ENCODE measurements at regions not wholly inside any gene's neighbourhood (a gene's known extent, or its start where the extent isn't known, plus 50 kb on each side); places are given as distances from the start of the nearest gene placed in this dataset.
"Not testable (repeated sequence)": the region's sequence is repeated elsewhere in the genome, so short reads cannot be mapped to it uniquely, and the experiment has no call there.

DNA sequence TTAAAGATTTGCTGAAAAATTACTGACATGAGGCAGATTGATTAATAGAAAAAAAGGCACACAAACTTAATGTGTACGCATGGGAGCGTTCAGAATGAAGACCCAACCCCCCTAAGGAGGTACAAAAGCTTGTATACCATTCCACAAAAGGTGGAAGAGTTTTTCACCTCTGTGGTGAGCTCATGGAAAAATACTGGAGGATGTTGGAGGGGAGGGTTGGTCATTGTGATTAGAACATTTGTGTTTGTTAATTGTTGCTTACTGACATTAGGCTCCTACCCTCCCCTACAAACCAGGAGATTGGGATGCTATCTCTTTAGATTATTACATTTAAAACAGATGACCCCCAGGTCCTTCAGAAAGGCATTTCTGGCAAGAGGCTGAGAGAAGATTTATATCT is 1973.3 kb downstream of the OLFM4 start:
- no peak for DNase-seq (ENCODE audit: low read depth)

DNA sequence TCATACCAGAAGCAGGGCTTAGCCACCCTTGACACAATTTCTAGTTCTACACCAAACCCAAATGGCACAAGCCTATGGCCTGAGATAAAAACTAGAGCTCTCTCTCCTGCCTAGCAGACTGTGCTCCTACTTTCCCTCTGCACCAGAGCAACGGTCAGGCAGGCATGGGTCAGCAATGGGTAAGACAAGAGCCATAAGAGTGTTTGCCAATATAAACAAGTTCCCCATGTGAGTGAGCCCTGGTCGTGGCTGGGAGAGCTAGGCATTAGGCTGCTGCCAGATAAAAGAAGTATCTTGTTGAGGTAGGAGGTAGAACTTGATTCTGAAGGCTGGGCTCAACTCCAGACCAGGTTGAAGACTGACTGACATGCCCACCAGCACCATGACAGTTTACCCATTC is 1979.1 kb downstream of the OLFM4 start:
- DNase-seq (ENCODE audit: low read depth), result no peak

DNA sequence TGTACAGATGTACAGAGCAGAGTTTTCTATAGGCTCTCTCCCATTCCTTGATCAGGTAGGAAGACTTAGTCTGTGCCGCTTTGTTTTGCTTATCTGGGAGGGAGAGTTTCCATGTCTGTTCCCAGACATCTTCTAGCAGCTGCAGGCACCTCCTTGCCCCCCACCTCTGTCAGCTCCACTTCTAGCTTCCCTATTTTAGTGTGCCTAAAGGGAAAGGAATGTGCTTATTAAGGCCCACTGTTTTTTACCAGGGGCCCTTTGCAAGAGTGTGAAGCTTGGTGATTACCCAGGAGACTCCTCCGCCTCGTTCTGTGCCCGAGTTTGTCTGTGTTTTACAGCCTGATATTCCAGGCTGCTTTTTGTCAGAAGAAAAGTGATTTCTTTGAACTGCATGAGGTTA is 1984.4 kb downstream of the OLFM4 start:
- DNase-seq (ENCODE audit: low read depth), result no peak

GRCh38 chr13:55029280-55029679 is 2000.7 kb downstream of the OLFM4 start:
- no peak for DNase-seq (ENCODE audit: low read depth)

- no peak for DNase-seq (ENCODE audit: low read depth)
Measured at GRCh38 chr13:55038230-55038629, 2009.6 kb downstream of the OLFM4 start.

- not testable (repeated sequence) for DNase-seq (ENCODE audit: low read depth)
Measured at GRCh38 chr13:55053891-55054550, 2025.4 kb downstream of the OLFM4 start.

GRCh38 chr13:55055666-55056065 is 2027.1 kb downstream of the OLFM4 start:
- not testable (repeated sequence) for DNase-seq (ENCODE audit: low read depth)

- no peak for DNase-seq (ENCODE audit: low read depth)
Measured at GRCh38 chr13:55062662-55063061, 2034.0 kb downstream of the OLFM4 start.

GRCh38 chr13:55067946-55068345 is 2039.3 kb downstream of the OLFM4 start:
- no peak for DNase-seq (ENCODE audit: low read depth)

GRCh38 chr13:55069746-55070145 is 2041.1 kb downstream of the OLFM4 start:
- no peak for DNase-seq (ENCODE audit: low read depth)

GRCh38 chr13:55073000-55073399 is 2044.4 kb downstream of the OLFM4 start:
- no peak for DNase-seq (ENCODE audit: low read depth)

GRCh38 chr13:55084630-55085029 is 2056.0 kb downstream of the OLFM4 start:
- DNase-seq (ENCODE audit: low read depth), result no peak

- DNase-seq (ENCODE audit: low read depth), result no peak
Measured at GRCh38 chr13:55087085-55087484, 2053.6 kb upstream of the PRR20A start.

DNA sequence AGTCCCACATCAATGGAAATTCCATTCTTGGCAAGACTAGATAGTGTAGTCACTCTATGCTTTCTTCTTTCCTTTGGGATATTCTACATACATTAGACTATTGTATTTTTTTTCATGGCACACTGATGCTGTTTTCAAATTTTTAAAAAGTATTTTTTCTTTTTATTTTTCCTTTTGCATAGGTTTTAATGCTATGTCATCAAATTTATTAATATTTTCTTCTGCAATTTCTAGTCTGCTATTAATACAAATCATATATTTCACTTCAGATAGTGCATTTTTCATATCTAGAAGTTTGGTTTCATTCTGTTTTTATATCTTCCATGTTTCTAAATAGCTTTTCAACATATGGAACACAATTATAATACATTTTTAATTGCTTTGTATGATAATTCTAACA is 2050.1 kb upstream of the PRR20A start:
- no peak for DNase-seq (ENCODE audit: low read depth)

- DNase-seq (ENCODE audit: low read depth), result no peak
Measured at GRCh38 chr13:55091172-55091571, 2049.5 kb upstream of the PRR20A start.

DNA sequence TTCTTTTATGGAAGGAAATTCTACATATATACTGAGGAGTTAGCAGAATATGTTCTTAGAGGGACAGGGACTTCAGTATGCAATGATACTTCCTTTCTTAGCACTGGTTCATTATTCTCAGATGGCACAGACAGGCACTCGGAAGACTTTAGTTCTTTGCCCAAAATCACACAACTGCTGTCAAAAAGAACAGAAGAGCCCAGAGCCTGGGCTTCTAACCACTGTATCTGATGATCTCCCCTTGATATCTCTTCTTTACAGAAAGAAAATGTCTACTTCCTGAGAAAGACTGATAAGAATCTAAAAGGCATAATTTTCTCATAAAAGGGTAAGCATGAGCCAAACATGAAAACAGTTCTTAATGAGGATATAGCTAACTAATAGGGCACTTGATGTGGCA is 2034.2 kb upstream of the PRR20A start:
- DNase-seq (ENCODE audit: low read depth), result no peak

DNA sequence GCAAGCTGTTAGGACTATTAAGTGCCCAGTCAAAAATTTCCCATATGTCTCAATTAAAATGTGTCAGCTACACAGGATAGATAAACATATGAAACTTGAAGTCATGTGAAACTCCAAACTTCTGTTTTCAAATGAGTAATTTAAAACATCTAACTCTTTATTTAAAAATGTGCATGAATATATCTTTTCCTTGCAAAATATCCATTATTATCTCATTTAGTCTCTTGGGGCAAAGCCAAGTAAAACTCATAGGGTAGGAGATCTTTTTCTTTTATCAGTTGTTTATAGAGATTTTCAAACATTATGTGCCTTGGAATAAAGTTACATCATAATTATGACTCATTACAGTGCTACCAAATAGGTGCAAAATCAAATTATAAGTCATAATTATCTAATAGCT is 2020.1 kb upstream of the PRR20A start:
- DNase-seq (ENCODE audit: low read depth), result no peak

DNA sequence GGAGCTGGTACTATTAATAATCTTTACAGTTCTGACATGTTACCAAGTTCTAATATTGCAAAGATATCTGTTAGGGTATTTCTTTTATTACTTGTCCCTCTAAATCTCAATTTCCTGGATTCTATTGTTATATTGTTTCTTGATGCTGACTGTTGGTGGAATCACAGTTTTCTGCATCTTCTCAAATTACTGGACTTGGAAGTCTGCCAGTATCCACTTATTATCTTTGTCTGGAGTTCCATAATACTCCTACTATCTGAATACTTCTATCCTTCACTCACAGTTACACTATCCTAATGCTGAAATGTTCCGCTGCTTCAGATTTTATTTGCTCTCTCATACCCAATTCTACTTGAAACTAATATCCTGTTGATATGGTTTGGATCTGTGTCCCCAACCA is 1985.7 kb upstream of the PRR20A start:
- DNase-seq (ENCODE audit: low read depth), result no peak

DNA sequence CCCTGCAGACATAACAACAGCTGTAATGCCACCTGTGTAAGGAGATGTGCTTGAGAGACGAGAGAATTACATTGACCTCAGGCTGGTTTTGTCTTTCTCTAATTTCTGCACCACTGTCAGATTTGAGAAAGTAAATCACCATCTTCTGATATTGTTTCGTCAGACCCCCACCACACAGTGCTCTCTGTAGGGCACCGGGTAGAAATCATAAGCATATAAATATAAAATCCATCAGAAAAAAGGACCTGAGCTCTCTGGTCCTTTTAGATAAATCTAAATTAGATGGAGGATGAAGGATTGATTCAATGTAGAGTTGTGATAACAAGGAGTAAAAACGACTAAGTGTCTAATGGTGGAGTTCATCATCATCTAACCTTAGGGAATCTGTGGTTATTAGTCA is 1981.0 kb upstream of the PRR20A start:
- DNase-seq (ENCODE audit: low read depth), result no peak

GRCh38 chr13:55160867-55161266 is 1979.9 kb upstream of the PRR20A start:
- no peak for DNase-seq (ENCODE audit: low read depth)

DNA sequence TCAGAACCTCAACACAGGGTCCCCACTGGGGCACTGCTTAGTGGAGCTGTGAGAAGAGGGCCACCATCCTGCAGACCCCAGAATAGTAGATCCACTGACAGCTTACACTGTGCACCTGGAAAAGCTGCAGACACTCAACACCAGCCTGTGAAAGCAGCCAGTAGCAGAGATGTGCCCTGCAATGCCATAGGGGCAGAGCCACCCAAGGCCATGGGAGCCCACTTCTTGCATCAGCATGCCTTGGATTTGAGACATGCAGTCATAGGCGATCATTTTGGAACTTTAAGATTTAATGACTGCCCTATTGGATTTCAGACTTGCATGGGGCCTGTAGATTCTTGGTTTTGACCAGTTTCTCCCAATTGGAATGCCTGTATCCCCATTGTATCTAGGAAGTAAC is 1962.1 kb upstream of the PRR20A start:
- DNase-seq (ENCODE audit: low read depth), result not testable (repeated sequence)

DNA sequence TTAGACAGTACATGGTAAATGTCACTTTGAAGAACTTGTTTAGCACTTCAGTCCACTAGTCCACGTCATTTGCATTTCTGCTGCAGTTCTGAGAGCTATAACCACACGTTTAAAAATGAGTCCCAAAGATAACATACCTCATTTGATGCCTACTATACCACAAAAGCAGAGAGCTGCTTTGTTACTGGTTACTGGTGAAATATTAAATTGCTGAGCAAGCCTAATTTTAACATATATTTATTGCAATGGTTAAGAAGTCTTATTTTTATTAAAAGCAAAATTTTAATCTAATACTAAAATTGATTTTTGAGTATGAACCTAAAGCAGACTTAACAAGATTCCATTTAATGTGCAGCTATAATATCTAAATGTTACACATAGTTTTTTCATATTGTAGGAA is 1949.7 kb upstream of the PRR20A start:
- no peak for DNase-seq (ENCODE audit: low read depth)

- peak; percentile 29 for DNase-seq (ENCODE audit: low read depth)
Measured at GRCh38 chr13:55199134-55199533, 1941.6 kb upstream of the PRR20A start.

DNA sequence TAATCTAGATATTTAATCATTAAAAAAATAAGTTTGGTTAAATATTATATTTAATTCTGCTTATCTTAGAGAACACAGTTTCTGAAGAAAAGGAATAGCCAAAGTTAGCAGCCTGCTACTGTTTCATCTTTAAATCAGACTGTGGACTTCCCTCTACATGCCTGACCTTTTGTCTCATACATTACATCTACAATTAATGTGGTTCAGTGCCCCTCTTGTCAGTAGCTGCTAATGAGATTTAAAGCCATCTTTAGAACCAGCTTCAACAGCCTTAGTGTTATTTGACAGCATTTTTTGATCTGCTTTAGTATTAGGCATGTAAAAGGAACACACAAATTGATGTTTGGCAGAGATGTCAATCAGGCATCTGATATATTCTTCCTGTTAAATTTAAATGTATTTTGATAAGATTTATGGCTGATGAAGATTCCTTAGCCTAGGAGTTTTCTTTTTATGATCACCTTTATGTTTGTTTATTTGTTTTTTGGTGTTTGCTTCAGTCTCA is 1925.8 kb upstream of the PRR20A start:
- no peak for DNase-seq (ENCODE audit: low read depth)

Measured in HT1080 (cell line).